ENCODE measurements at regions not wholly inside any gene's neighbourhood (a gene's known extent, or its start where the extent isn't known, plus 50 kb on each side); places are given as distances from the start of the nearest gene placed in this dataset.

GRCh38 chr6:150765067-150765764 is 100.3 kb upstream of the MTHFD1L start:
- Histone ChIP-seq H3K27me3 (no peaks in the 10 kb centered on the region), H3K36me3 (no peaks in the 10 kb centered on the region), H3K4me1 (peaks cover 0 to 17% (median 4%) of the 10 kb centered on the region in 4 donors), H3K4me3 (no peak overlapping the region), H3K27ac (replicated peaks in 1 of 4) (no peak overlapping the region), H3K9me3 (no peaks in the 10 kb centered on the region)
- WGBS, result 71% methylated on average over 10 of the region's 10 CpGs
- no peak for DNase-seq (ENCODE audit: extremely low spot score)
- intact Hi-C loops (cut with DNase I), result no loop called here
- TF ChIP-seq POLR2AphosphoS5 (IDR thresholded peaks at IDR 0.05) (no peak), POLR2A (IDR thresholded peaks at IDR 0.05; ENCODE audit: low read depth) (no peak), CTCF (IDR thresholded peaks at IDR 0.05) (no peak), EP300 (IDR thresholded peaks at IDR 0.05) (no peak)

- no peaks in the 10 kb centered on the region for H3K27me3 ChIP-seq
- peaks cover 0 to 17% (median 4%) of the 10 kb centered on the region in 4 donors for H3K4me1 ChIP-seq
- H3K4me3 ChIP-seq, result no peak overlapping the region
- intact Hi-C loops (cut with DNase I), result no loop called here
- TF ChIP-seq POLR2A (IDR thresholded peaks at IDR 0.05; ENCODE audit: low read depth), result no peak
- TF ChIP-seq EP300 (IDR thresholded peaks at IDR 0.05), result no peak
- no peak for TF ChIP-seq POLR2AphosphoS5 (IDR thresholded peaks at IDR 0.05)
- no peak for TF ChIP-seq CTCF (IDR thresholded peaks at IDR 0.05)
- WGBS, result 65% methylated on average over 7 of the region's 7 CpGs
- H3K27ac ChIP-seq (replicated peaks in 1 of 4), result no peak overlapping the region
- DNase-seq (ENCODE audit: extremely low spot score), result no peak
- no peaks in the 10 kb centered on the region for H3K9me3 ChIP-seq
- H3K36me3 ChIP-seq, result no peaks in the 10 kb centered on the region
These were observed 99.1 kb upstream of the MTHFD1L start for GRCh38 chr6:150766201-150766997.

GRCh38 chr6:150767161-150767560 is 98.3 kb upstream of the MTHFD1L start:
- TF ChIP-seq EP300 (IDR thresholded peaks at IDR 0.05) (no peak), CTCF (IDR thresholded peaks at IDR 0.05) (no peak), POLR2A (IDR thresholded peaks at IDR 0.05; ENCODE audit: low read depth) (no peak), POLR2AphosphoS5 (IDR thresholded peaks at IDR 0.05) (no peak)
- Histone ChIP-seq H3K9me3 (no peaks in the 10 kb centered on the region), H3K27ac (replicated peaks in 1 of 4) (peak overlapping the region in 2 of 4 donors; percentile 21 to 42), H3K36me3 (no peaks in the 10 kb centered on the region), H3K27me3 (no peaks in the 10 kb centered on the region), H3K4me1 (peaks cover 0 to 17% (median 4%) of the 10 kb centered on the region in 4 donors), H3K4me3 (no peak overlapping the region)
- 66% methylated on average over 2 of the region's 2 CpGs for WGBS
- no peak for DNase-seq (ENCODE audit: extremely low spot score)
- intact Hi-C loops (cut with DNase I), result no loop called here

- no peaks in the 10 kb centered on the region for H3K36me3 ChIP-seq
- H3K27ac ChIP-seq (replicated peaks in 1 of 4), result peak overlapping the region in 2 of 4 donors; percentile 21 to 42
- WGBS, result 67% methylated on average over 7 of the region's 7 CpGs
- intact Hi-C loops (cut with DNase I), result no loop called here
- no peaks in the 10 kb centered on the region for H3K27me3 ChIP-seq
- DNase-seq (ENCODE audit: extremely low spot score), result no peak
- no peaks in the 10 kb centered on the region for H3K9me3 ChIP-seq
- no peak overlapping the region for H3K4me3 ChIP-seq
- no peak for TF ChIP-seq POLR2A (IDR thresholded peaks at IDR 0.05; ENCODE audit: low read depth)
- TF ChIP-seq EP300 (IDR thresholded peaks at IDR 0.05), result no peak
- TF ChIP-seq POLR2AphosphoS5 (IDR thresholded peaks at IDR 0.05), result peak; percentile 9 to 10
- H3K4me1 ChIP-seq, result peaks cover 0 to 17% (median 4%) of the 10 kb centered on the region in 4 donors
These were observed 97.9 kb upstream of the MTHFD1L start for GRCh38 chr6:150767571-150768018.

GRCh38 chr6:150770637-150771036 is 94.9 kb upstream of the MTHFD1L start:
- 87% methylated on average over 3 of the region's 3 CpGs for WGBS
- TF ChIP-seq CTCF (IDR thresholded peaks at IDR 0.05) (no peak), EP300 (IDR thresholded peaks at IDR 0.05) (no peak), POLR2A (IDR thresholded peaks at IDR 0.05; ENCODE audit: low read depth) (no peak), POLR2AphosphoS5 (IDR thresholded peaks at IDR 0.05) (no peak)
- DNase-seq (ENCODE audit: extremely low spot score), result no peak
- peaks cover 0 to 13% (median 3%) of the 10 kb centered on the region in 4 donors for H3K9me3 ChIP-seq
- H3K4me3 ChIP-seq, result no peak overlapping the region
- intact Hi-C loops (cut with DNase I), result no loop called here
- H3K36me3 ChIP-seq, result no peaks in the 10 kb centered on the region
- H3K27me3 ChIP-seq, result no peaks in the 10 kb centered on the region
- peaks cover 0 to 11% (median 4%) of the 10 kb centered on the region in 4 donors for H3K4me1 ChIP-seq
- H3K27ac ChIP-seq (replicated peaks in 1 of 4), result no peak overlapping the region
